Neural cell (in vitro differentiated cells): ENCODE measurements at regions not wholly inside any gene's neighbourhood (a gene's known extent, or its start where the extent isn't known, plus 50 kb on each side); places are given as distances from the start of the nearest gene placed in this dataset.

Experiments
- H2AFZ ChIP-seq: fragments of 200-600, 300-800 bp; sonication (generic), shearing (Covaris generic); 2 replicates; pipeline ENCODE4 v1.6.0; 2014; ENCODE audit warnings: low read depth, mild to moderate bottlenecking, antibody characterized with exemption, low read length, moderate library complexity
- H3F3A ChIP-seq: fragments of 200-600 bp; shearing (Covaris generic); 2 replicates; pipeline ENCODE4 v1.6.1; 2016; ENCODE audit warnings: mild to moderate bottlenecking, moderate library complexity, mixed read lengths, antibody characterized with exemption, low read length; ENCODE audit not compliant: insufficient read depth, poor library complexity, severe bottlenecking
- H3K27ac ChIP-seq: fragments of 200-600, 300-800 bp; sonication (generic), shearing (Covaris generic); 2 replicates; pipeline ENCODE4 v1.5.1; 2014; ENCODE audit warnings: mild to moderate bottlenecking, low read length, moderate library complexity
- H3K27me3 ChIP-seq: fragments of 300-800, 200-600 bp; sonication (generic), shearing (Covaris generic); 2 replicates; pipeline ENCODE4 v1.6.0; 2014; ENCODE audit warnings: mild to moderate bottlenecking, low read depth, low read length, moderate library complexity; ENCODE audit not compliant: insufficient read depth
- H3K36me3 ChIP-seq: fragments of 300-800, 200-600 bp; sonication (generic), shearing (Covaris generic); 2 replicates; pipeline ENCODE4 v1.5.1; 2014; ENCODE audit warnings: mild to moderate bottlenecking, antibody characterized with exemption, low read length, moderate library complexity; ENCODE audit not compliant: insufficient read depth
- H3K4me2 ChIP-seq: fragments of 300-800, 200-600 bp; sonication (generic), shearing (Covaris generic); 2 replicates; pipeline ENCODE4 v1.6.0; 2014; ENCODE audit warnings: mild to moderate bottlenecking, low read length
- H3K4me3 ChIP-seq: fragments of 300-800, 200-600 bp; sonication (generic), shearing (Covaris generic); 2 replicates; pipeline ENCODE4 v1.5.1; 2014; ENCODE audit warnings: mild to moderate bottlenecking, low read length, moderate library complexity
- H3K79me2 ChIP-seq: fragments of 200-600 bp; shearing (Covaris generic); replicated peaks from 2 replicates; pipeline ENCODE4 v1.6.0; 2014; ENCODE audit warnings: mild to moderate bottlenecking, low read length, moderate library complexity; ENCODE audit not compliant: insufficient read depth
- H3K9ac ChIP-seq: fragments of 300-800, 200-600 bp; sonication (generic), shearing (Covaris generic); 2 replicates; pipeline ENCODE4 v1.6.1; 2016; ENCODE audit warnings: mild to moderate bottlenecking, low read length, mixed read lengths
- H3K9me2 ChIP-seq: fragments of 200-600 bp; shearing (Covaris generic); 2 replicates; pipeline ENCODE4 v1.6.1; 2016; ENCODE audit warnings: mild to moderate bottlenecking, low read length, mixed read lengths; ENCODE audit not compliant: insufficient read depth
- H3K9me3 ChIP-seq: fragments of 200-600, 300-800 bp; sonication (generic), shearing (Covaris generic); 2 replicates; pipeline ENCODE4 v1.6.1; 2016; ENCODE audit warnings: mild to moderate bottlenecking, mixed run types, low read length, moderate library complexity, mixed read lengths
- H4K20me1 ChIP-seq: fragments of 200-600 bp; shearing (Covaris generic); 2 replicates; pipeline ENCODE4 v1.6.1; 2016; ENCODE audit warnings: mild to moderate bottlenecking, mixed run types; ENCODE audit not compliant: insufficient read depth
- CTCF ChIP-seq: fragments of 450-650 bp; IDR thresholded peaks from 2 replicates; pipeline ENCODE4 v1.5.1; 2014; ENCODE audit warnings: antibody characterized with exemption, mild to moderate bottlenecking, moderate library complexity; ENCODE audit not compliant: poor library complexity, severe bottlenecking
- EP300 ChIP-seq: fragments of 450-650 bp; conservative IDR thresholded peaks from 2 replicates; pipeline ENCODE4 v1.6.1; 2014; ENCODE audit warnings: antibody characterized with exemption, mild to moderate bottlenecking, moderate library complexity; ENCODE audit not compliant: poor library complexity, severe bottlenecking
- EZH2 ChIP-seq: fragments of 200-600, 300-800 bp; shearing (Covaris generic), sonication (generic); IDR thresholded peaks from 2 replicates; pipeline ENCODE4 v1.6.1; 2014; ENCODE audit warnings: antibody characterized with exemption, low read length, borderline replicate concordance, mild to moderate bottlenecking; ENCODE audit not compliant: insufficient read depth, poor library complexity, severe bottlenecking
- MXI1 ChIP-seq: fragments of 450-650 bp; conservative IDR thresholded peaks from 2 replicates; pipeline ENCODE4 v1.6.1; 2014; ENCODE audit warnings: antibody characterized with exemption, mild to moderate bottlenecking; ENCODE audit not compliant: poor library complexity, severe bottlenecking
- POLR2AphosphoS5 ChIP-seq: IDR thresholded peaks from 2 replicates; pipeline ENCODE4 v1.6.1; 2012
- RAD21 ChIP-seq: fragments of 450-650 bp; conservative IDR thresholded peaks from 2 replicates; pipeline ENCODE4 v1.6.1; 2014; ENCODE audit warnings: antibody characterized with exemption, mild to moderate bottlenecking, moderate library complexity
- REST ChIP-seq: IDR thresholded peaks from 2 replicates; pipeline ENCODE4 v1.6.1; 2012; ENCODE audit warnings: borderline replicate concordance
- SMC3 ChIP-seq: fragments of 450-650 bp; conservative IDR thresholded peaks from 2 replicates; pipeline ENCODE4 v1.6.1; 2014; ENCODE audit warnings: antibody characterized with exemption, mild to moderate bottlenecking, moderate library complexity; ENCODE audit not compliant: poor library complexity
- TAF1 ChIP-seq: IDR thresholded peaks from 2 replicates; pipeline ENCODE4 v1.6.1; 2012; ENCODE audit warnings: low read depth

GRCh38 chr20:55777641-55778040 is 227.7 kb downstream of the CBLN4 start:
- Histone ChIP-seq H3K4me3 (no peak overlapping the region), H3K9me3 (no peaks in the 10 kb centered on the region), H3K9ac (no peak overlapping the region), H3K4me2 (no peak overlapping the region), H3K27me3 (no peaks in the 10 kb centered on the region), H2AFZ (no peak overlapping the region), H3K27ac (no peak overlapping the region), H3K36me3 (no peaks in the 10 kb centered on the region), H3K9me2 (no peaks in the 10 kb centered on the region), H3K79me2 (no peaks in the 10 kb centered on the region), H3F3A (no peaks in the 10 kb centered on the region), H4K20me1 (no peaks in the 10 kb centered on the region)
- TF ChIP-seq RAD21: no peak
- no peak for TF ChIP-seq POLR2AphosphoS5
- no peak for TF ChIP-seq SMC3
- TF ChIP-seq CTCF: no peak
- TF ChIP-seq EP300: no peak
- no peak for TF ChIP-seq TAF1

GRCh38 chr20:55776176-55776575 is 229.1 kb downstream of the CBLN4 start:
- no peak for TF ChIP-seq CTCF
- no peak for TF ChIP-seq SMC3
- no peak for TF ChIP-seq MXI1
- no peak overlapping the region for H2AFZ ChIP-seq
- no peaks in the 10 kb centered on the region for H4K20me1 ChIP-seq
- no peak overlapping the region for H3K4me3 ChIP-seq
- H3K9me3 ChIP-seq: no peaks in the 10 kb centered on the region
- H3K36me3 ChIP-seq: no peaks in the 10 kb centered on the region
- no peaks in the 10 kb centered on the region for H3K79me2 ChIP-seq
- no peak overlapping the region for H3K4me2 ChIP-seq
- no peaks in the 10 kb centered on the region for H3K9me2 ChIP-seq
- H3K27me3 ChIP-seq: no peaks in the 10 kb centered on the region
- no peak overlapping the region for H3K9ac ChIP-seq
- H3K27ac ChIP-seq: no peak overlapping the region
- H3F3A ChIP-seq: no peaks in the 10 kb centered on the region

- Histone ChIP-seq H3K9me2 (no peaks in the 10 kb centered on the region), H3F3A (no peaks in the 10 kb centered on the region), H3K9me3 (no peaks in the 10 kb centered on the region), H2AFZ (no peak overlapping the region), H3K27ac (no peak overlapping the region), H3K36me3 (no peaks in the 10 kb centered on the region), H3K4me3 (no peak overlapping the region), H4K20me1 (no peaks in the 10 kb centered on the region), H3K27me3 (no peaks in the 10 kb centered on the region), H3K9ac (no peak overlapping the region), H3K79me2 (no peaks in the 10 kb centered on the region), H3K4me2 (no peak overlapping the region)
- TF ChIP-seq EZH2 (no peak), MXI1 (no peak), POLR2AphosphoS5 (no peak), EP300 (no peak), TAF1 (no peak), RAD21 (no peak), CTCF (no peak), REST (no peak), SMC3 (no peak)
Measured at GRCh38 chr20:55774628-55775027, 230.7 kb downstream of the CBLN4 start.
